H1 (cell line): ENCODE measurements at regions not wholly inside any gene's neighbourhood (a gene's known extent, or its start where the extent isn't known, plus 50 kb on each side); places are given as distances from the start of the nearest gene placed in this dataset.

Experiments
- CTCF ChIA-PET: fragments of 300-600 bp; sonication (Branson Sonifier 250); formaldehyde crosslinking; loops from one replicate; lab custom pipeline; 2021; ENCODE audit not compliant: partially characterized antibody; lab: Charles Lee
- POLR2A ChIA-PET: fragments of 300-600 bp; sonication (Branson Sonifier 250); formaldehyde crosslinking; loops from one replicate; lab custom pipeline; 2021; ENCODE audit warnings: inconsistent platforms; ENCODE audit not compliant: partially characterized antibody; lab: Charles Lee
- DNase-seq, 2 experiments: peaks; one replicate each; pipeline versions ENCODE4 v3.0.0 to v3.0.0-alpha.2; 2010 to 2022; ENCODE audit warnings: low spot score in 2 of 2, low read depth in 1 of 2, mixed read lengths in 1 of 2
- FAIRE-seq: peaks from 2 replicates; lab custom pipeline; 2011; peaks lifted over from hg19 to GRCh38; lab: Jason Lieb, UNC
- H2AFZ ChIP-seq: 2 replicates; pipeline ENCODE4 v1.8.1; 2012; ENCODE audit warnings: low read length, inconsistent platforms
- H2AK5ac ChIP-seq: 2 replicates; pipeline ENCODE4 v1.6.1; 2013; ENCODE audit warnings: low read depth, low read length
- H2BK120ac ChIP-seq: replicated peaks from 2 replicates; pipeline ENCODE3; 2013; ENCODE audit warnings: low read depth, low read length, inconsistent platforms
- H2BK12ac ChIP-seq: 2 replicates; pipeline ENCODE4 v1.6.1; 2013; ENCODE audit warnings: low read depth, low read length
- H2BK15ac ChIP-seq: 2 replicates; pipeline ENCODE4 v1.6.1; 2013; ENCODE audit warnings: low read length
- H2BK20ac ChIP-seq: 2 replicates; pipeline ENCODE4 v1.6.1; 2013; ENCODE audit warnings: low read length
- H2BK5ac ChIP-seq: 2 replicates; pipeline ENCODE4 v1.6.1; 2013; ENCODE audit warnings: low read depth, low read length
- H3K14ac ChIP-seq: 2 replicates; pipeline ENCODE4 v1.6.1; 2013; ENCODE audit warnings: inconsistent platforms; ENCODE audit not compliant: insufficient read length
- H3K18ac ChIP-seq: 2 replicates; pipeline ENCODE4 v1.6.1; 2013; ENCODE audit warnings: low read length; ENCODE audit errors: extremely low read depth
- H3K23ac ChIP-seq: 2 replicates; pipeline ENCODE4 v1.6.1; 2013; ENCODE audit warnings: inconsistent platforms; ENCODE audit not compliant: insufficient read length
- H3K23me2 ChIP-seq: 2 replicates; pipeline ENCODE4 v1.6.1; 2013; ENCODE audit warnings: low read depth, low read length
- H3K27ac ChIP-seq: 2 replicates; pipeline ENCODE4 v1.6.1; 2011; ENCODE audit warnings: low read depth, low read length, inconsistent platforms
- H3K27me3 ChIP-seq, 4 experiments: replicated peaks in 1 of 4; 1 replicate in 1 of 4; 2 replicates in 3 of 4; pipeline versions ENCODE4 v1.6.1 to v1.8.1; 2011 to 2013; ENCODE audit warnings: low read length in 3 of 4, mild to moderate bottlenecking in 3 of 4, inconsistent platforms in 2 of 4, mixed read lengths in 2 of 4, moderate library complexity in 1 of 4; ENCODE audit not compliant: control insufficient read depth in 3 of 4, insufficient read depth in 3 of 4; ENCODE audit errors: extremely low read depth in 1 of 4
- H3K36me3 ChIP-seq, 4 experiments: 2 replicates each; pipeline versions ENCODE4 v1.6.1 to v1.8.1; 2011 to 2013; ENCODE audit warnings: mild to moderate bottlenecking in 4 of 4, low read length in 3 of 4, moderate library complexity in 2 of 4, control low read depth in 1 of 4, inconsistent platforms in 1 of 4; ENCODE audit not compliant: insufficient read depth in 4 of 4, control insufficient read depth in 2 of 4
- H3K4ac ChIP-seq: replicated peaks from 2 replicates; pipeline ENCODE3; 2013; ENCODE audit warnings: low read length, low read depth, mixed read lengths, inconsistent platforms; ENCODE audit not compliant: insufficient read length
- H3K4me1 ChIP-seq, 4 experiments: replicated peaks in 1 of 4; 1 replicate in 1 of 4; 2 replicates in 3 of 4; pipeline versions ENCODE4 v1.6.1 to v1.8.1; 2011 to 2013; ENCODE audit warnings: low read length in 3 of 4, inconsistent platforms in 2 of 4, mixed read lengths in 1 of 4; ENCODE audit not compliant: insufficient read depth in 4 of 4, control insufficient read depth in 3 of 4
- H3K4me2 ChIP-seq, 2 experiments: 2 replicates each; pipeline versions ENCODE4 v1.6.1 to v1.8.1; 2011 to 2013; ENCODE audit warnings: low read depth in 2 of 2, low read length in 2 of 2, control low read depth in 1 of 2, inconsistent platforms in 1 of 2, mild to moderate bottlenecking in 1 of 2; ENCODE audit not compliant: insufficient read depth in 1 of 2
- H3K4me3 ChIP-seq, 4 experiments: fragments of 200-600, 300-600 bp in 1 of 4; sonication (generic), shearing (Covaris generic), sonication (Bioruptor Twin) in 1 of 4; 2 replicates each; pipeline versions ENCODE4 v1.5.1 to v1.8.1; 2011 to 2016; ENCODE audit warnings: low read length in 4 of 4, low read depth in 3 of 4, control low read depth in 2 of 4, inconsistent platforms in 2 of 4, mild to moderate bottlenecking in 2 of 4, mixed read lengths in 1 of 4, moderate library complexity in 1 of 4; ENCODE audit not compliant: insufficient read depth in 2 of 4; ENCODE audit errors: extremely low read depth in 1 of 4
- H3K56ac ChIP-seq: replicated peaks from 2 replicates; pipeline ENCODE3; 2013; ENCODE audit warnings: low read depth, mild to moderate bottlenecking, mixed read lengths, low read length, inconsistent platforms; ENCODE audit not compliant: insufficient read length
- H3K79me1 ChIP-seq: 2 replicates; pipeline ENCODE4 v1.6.1; 2013; ENCODE audit warnings: low read depth, low read length, control low read depth
- H3K79me2 ChIP-seq, 2 experiments: 2 replicates each; pipeline versions ENCODE4 v1.6.1 to v1.8.1; 2012 to 2013; ENCODE audit warnings: low read length in 2 of 2, mild to moderate bottlenecking in 2 of 2, inconsistent platforms in 1 of 2; ENCODE audit not compliant: insufficient read depth in 2 of 2, control insufficient read depth in 1 of 2
- H3K9ac ChIP-seq, 4 experiments: replicated peaks in 1 of 4; 1 replicate in 1 of 4; 2 replicates in 3 of 4; pipeline versions ENCODE4 v1.6.1 to v1.8.1; 2011 to 2013; ENCODE audit warnings: low read depth in 3 of 4, low read length in 3 of 4, control low read depth in 2 of 4, mild to moderate bottlenecking in 2 of 4, moderate library complexity in 2 of 4, inconsistent platforms in 1 of 4; ENCODE audit errors: extremely low read depth in 1 of 4
- H3K9me3 ChIP-seq, 2 experiments: 2 replicates each; pipeline versions ENCODE4 v1.6.1 to v1.8.1; 2012 to 2013; ENCODE audit warnings: mild to moderate bottlenecking in 2 of 2, moderate library complexity in 2 of 2, control low read depth in 1 of 2, inconsistent platforms in 1 of 2, low read depth in 1 of 2, low read length in 1 of 2, mixed read lengths in 1 of 2; ENCODE audit not compliant: insufficient read depth in 2 of 2
- H4K20me1 ChIP-seq, 2 experiments: replicated peaks in 1 of 2; 2 replicates each; pipeline versions ENCODE3 to v1.8.1; 2011 to 2013; ENCODE audit warnings: inconsistent platforms in 2 of 2, low read length in 2 of 2, mild to moderate bottlenecking in 1 of 2; ENCODE audit not compliant: insufficient read depth in 2 of 2, control insufficient read depth in 1 of 2
- H4K5ac ChIP-seq: 2 replicates; pipeline ENCODE4 v1.6.1; 2013; ENCODE audit warnings: low read length, low read depth, mixed read lengths, inconsistent platforms; ENCODE audit not compliant: insufficient read length
- H4K8ac ChIP-seq: 2 replicates; pipeline ENCODE4 v1.8.0; 2013; ENCODE audit warnings: mild to moderate bottlenecking, moderate library complexity, low read length, inconsistent platforms; ENCODE audit not compliant: insufficient read depth; ENCODE audit errors: extremely low read depth
- H4K91ac ChIP-seq: replicated peaks from 2 replicates; pipeline ENCODE3; 2013; ENCODE audit warnings: low read length, mixed read lengths, inconsistent platforms; ENCODE audit not compliant: insufficient read length
- ATF2 ChIP-seq: IDR thresholded peaks from 2 replicates; pipeline ENCODE4 v1.6.1; 2012; ENCODE audit warnings: low read length, inconsistent platforms
- ATF3 ChIP-seq: IDR thresholded peaks from 2 replicates; pipeline ENCODE4 v1.6.1; 2011; ENCODE audit warnings: low read depth, mild to moderate bottlenecking, low read length; ENCODE audit not compliant: insufficient read depth
- JUN ChIP-seq: IDR thresholded peaks from 2 replicates; pipeline ENCODE4 v1.6.1; 2011; ENCODE audit warnings: low read depth, mild to moderate bottlenecking, improper control_type of control experiment, low read length
- RAD21 ChIP-seq, 2 experiments: IDR thresholded peaks in 1 of 2; conservative IDR thresholded peaks in 1 of 2; 2 replicates each; pipeline ENCODE4 v1.6.1; 2011; ENCODE audit warnings: low read depth in 2 of 2, low read length in 2 of 2, improper control_type of control experiment in 1 of 2, inconsistent platforms in 1 of 2, mild to moderate bottlenecking in 1 of 2, moderate library complexity in 1 of 2

GRCh38 chr5:56357426-56357825 lies 124.3 kb upstream of the ANKRD55 start:
- no peaks in the 10 kb centered on the region for H3K4me1 ChIP-seq
- no peak overlapping the region for H3K14ac ChIP-seq
- H3K9ac ChIP-seq = no peak overlapping the region
- no peak overlapping the region for H3K23ac ChIP-seq
- no peak overlapping the region for H4K5ac ChIP-seq
- no peaks in the 10 kb centered on the region for H3K27me3 ChIP-seq
- H3K9me3 ChIP-seq = no peaks in the 10 kb centered on the region
- POLR2A ChIA-PET = no interaction called here
- no peak overlapping the region for H2BK20ac ChIP-seq
- no peak overlapping the region for H3K4ac ChIP-seq
- no peak overlapping the region for H2BK12ac ChIP-seq
- no peaks in the 10 kb centered on the region for H3K36me3 ChIP-seq
- no peak overlapping the region for H3K18ac ChIP-seq
- no peaks in the 10 kb centered on the region for H3K79me2 ChIP-seq
- H3K79me1 ChIP-seq = no peaks in the 10 kb centered on the region
- no peak overlapping the region for H3K56ac ChIP-seq
- H3K23me2 ChIP-seq = no peaks in the 10 kb centered on the region
- no peak overlapping the region for H4K8ac ChIP-seq
- H2BK15ac ChIP-seq = no peak overlapping the region
- H2AFZ ChIP-seq = no peak overlapping the region
- H4K91ac ChIP-seq = no peak overlapping the region
- no peak for TF ChIP-seq RAD21 (IDR thresholded peaks at IDR 0.05 in 1 of 2, conservative IDR thresholded peaks at IDR 0.05 in 1 of 2; ENCODE audit: low read depth in 2 of 2, low read length in 2 of 2)
- TF ChIP-seq ATF3 = no peak
- no peak for TF ChIP-seq JUN
- no peak for TF ChIP-seq ATF2
- no peak overlapping the region for H2BK5ac ChIP-seq
- no peak overlapping the region for H3K27ac ChIP-seq
- no peak for DNase-seq
- no peak for FAIRE-seq
- H2BK120ac ChIP-seq = no peak overlapping the region
- no peak overlapping the region for H3K4me2 ChIP-seq
- no peaks in the 10 kb centered on the region for H4K20me1 ChIP-seq
- H3K4me3 ChIP-seq = no peak overlapping the region
- CTCF ChIA-PET = interaction anchor here (0.5 to 0.6 kb wide), 2 partner anchors 93 to 100 kb away, joined by 3 to 5 read pairs; no protein-coding TSS in a partner anchor
- H2AK5ac ChIP-seq = no peak overlapping the region
